GM08714 (cell line): ENCODE measurements at regions not wholly inside any gene's neighbourhood (a gene's known extent, or its start where the extent isn't known, plus 50 kb on each side); places are given as distances from the start of the nearest gene placed in this dataset.

Experiments
- H3K4me3 ChIP-seq: fragments of 200-500 bp; sonication (Bioruptor generic); 2 replicates; pipeline ENCODE4 v1.5.1; 2014; ENCODE audit warnings: mild to moderate bottlenecking, low read length, inconsistent platforms
- ZNF274 ChIP-seq: IDR thresholded peaks from 2 replicates; pipeline ENCODE4 v1.6.1; 2012; ENCODE audit warnings: mild to moderate bottlenecking, low read depth, low read length

DNA sequence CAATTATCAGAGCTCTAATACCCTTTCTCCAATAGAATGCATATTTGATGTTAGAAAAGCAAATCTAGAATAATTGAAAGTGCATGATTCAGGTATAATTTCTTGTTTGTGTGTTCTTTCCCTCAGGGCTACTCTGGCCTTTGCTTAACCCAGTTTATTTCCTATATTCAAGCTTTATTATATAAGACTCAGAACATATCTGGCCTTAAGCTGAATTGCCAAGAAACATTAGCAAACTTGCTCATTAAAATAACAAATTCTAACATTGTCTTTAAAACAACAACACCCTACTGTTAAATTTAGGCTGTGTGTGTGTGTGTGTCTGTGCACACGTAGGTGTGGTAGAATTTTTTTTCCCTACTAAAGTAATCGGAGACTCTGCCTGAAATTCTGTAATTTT, 426.5 kb downstream of the UTRN start:
- no peak overlapping the region for H3K4me3 ChIP-seq
- no peak for TF ChIP-seq ZNF274

DNA sequence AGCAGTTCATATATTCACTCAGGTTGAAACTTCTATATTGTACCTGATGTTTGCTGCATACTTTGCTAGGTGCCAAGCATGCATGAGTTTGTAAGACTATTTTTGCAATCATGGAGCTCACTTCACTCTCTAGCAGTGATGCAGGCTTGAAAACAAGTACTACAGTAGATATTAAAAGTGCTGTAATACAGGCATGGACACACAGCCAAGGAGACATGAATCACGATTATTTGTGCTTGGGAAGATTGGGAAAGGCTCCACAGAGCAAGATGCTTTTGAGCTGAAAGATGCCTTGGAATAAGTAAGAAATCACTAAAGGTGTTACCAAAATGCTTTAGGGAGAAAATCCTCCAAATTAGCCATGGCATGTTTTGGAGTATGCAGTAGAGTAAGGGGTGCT, 427.4 kb downstream of the UTRN start:
- no peak for TF ChIP-seq ZNF274
- no peak overlapping the region for H3K4me3 ChIP-seq

DNA sequence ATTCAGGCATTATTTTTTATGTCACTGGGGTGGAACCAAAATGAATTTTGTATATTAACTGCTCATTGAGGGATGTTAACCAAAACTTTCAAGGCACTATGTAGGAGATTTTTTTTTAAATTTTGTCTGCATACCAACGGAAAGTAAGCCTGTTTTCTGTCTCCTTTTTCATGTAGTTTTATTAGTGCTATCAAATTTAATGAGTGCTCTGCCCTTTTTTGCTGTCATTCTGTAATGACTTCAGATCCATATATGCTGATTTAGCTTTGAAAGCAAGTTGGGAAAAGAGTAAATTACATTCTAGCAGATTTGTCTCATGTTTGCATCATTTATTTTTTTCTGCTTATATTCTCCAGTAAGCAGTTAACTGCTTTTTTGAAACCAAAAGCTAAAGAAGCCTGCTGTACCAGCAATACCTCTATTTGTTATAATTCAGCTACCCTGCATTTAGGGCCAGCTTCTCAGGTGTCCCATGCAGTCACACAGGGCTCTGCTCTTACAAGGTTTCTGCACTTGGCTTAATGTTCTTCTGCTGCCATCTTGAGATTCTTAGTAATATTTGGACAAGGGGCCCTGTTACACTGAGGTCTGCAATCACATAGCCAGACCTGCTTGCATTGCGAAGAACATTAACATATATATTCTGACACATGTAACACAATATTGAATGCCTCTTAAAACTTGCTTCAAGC, 429.0 kb downstream of the UTRN start:
- no peak for TF ChIP-seq ZNF274
- H3K4me3 ChIP-seq: no peak overlapping the region

DNA sequence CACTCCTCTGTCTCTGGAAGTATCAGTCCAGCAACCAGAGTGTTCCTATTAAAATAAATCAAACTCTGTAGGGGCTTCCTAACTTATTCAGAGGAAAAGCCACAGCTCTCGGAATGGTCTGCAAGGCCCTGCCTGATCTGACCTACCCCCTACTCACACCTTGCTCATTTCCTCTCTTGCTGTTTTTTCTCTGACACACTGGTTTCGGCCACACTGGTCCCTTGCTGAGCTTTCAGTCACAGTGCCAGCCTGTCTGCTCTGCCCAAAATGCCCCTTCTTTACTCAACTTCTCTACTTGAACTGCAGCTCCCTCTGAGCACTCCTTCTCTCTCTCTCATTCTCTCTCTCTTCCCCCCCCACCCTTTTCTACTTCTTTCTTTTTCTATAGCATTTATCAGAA, 430.2 kb downstream of the UTRN start:
- no peak for TF ChIP-seq ZNF274
- H3K4me3 ChIP-seq: no peak overlapping the region

DNA sequence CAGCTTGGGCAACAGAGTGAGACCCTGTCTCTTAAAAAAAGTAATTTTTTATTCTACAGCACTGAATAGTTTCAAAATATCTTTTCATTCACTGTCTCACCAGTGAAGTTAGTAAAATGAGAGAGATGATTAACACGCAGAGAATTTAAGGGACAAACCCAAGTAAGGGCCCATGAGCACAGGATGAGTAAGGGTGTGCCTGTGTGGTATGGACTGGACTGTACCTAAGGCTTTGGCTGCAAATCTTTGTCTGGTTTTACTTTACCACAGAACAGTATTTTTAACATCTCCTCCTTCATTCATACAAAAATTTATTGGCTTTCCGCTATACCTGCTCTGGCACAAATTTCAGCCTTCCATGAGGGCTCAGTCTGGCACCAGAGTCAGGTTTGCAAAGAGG, 433.3 kb downstream of the UTRN start:
- TF ChIP-seq ZNF274: no peak
- no peak overlapping the region for H3K4me3 ChIP-seq

DNA sequence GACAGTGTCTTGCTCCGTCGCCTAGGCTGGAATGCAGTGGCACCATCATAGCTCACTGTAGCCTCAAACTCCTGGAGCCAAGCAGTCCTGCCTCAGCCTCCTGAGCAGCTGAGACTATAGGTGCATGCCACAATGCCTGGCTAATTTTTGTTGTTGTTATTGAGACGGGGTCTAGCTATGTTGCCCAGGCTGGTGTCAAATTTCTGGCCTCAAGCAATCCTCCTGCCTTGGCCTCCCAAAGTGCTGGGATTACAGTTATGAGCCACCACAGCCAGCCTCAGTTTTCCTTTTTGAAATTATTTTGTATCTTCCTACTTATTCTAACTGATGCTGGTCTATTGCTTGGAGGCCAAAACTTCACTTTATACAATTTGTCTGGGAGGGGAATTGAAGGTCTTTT, 436.1 kb downstream of the UTRN start:
- no peak overlapping the region for H3K4me3 ChIP-seq
- no peak for TF ChIP-seq ZNF274

DNA sequence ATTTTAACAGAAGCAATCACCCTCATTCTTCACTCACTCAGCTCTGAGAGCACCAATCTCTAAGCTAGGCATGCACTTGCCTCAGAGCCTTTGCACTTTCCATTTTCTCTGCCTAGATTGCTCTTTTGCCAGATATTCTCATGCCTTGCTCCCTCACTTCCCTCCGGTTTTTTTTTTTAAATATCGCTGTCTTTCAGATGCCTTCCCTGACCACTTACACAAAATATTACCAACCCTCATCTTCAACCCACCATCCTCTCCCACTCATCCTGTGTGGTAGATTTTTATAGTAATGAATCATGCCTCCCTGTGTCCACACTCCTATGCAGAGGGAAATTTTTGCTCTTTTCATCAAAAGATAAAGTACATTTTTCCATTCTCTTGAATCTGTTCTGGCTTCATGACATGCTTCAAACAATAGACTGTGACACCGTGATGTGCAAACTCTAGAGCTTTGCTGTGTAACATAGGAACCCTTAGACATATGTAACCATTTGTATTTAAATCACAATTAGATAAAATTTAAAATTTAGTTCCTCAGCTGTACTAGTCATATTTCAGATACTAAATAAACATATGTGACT, 437.1 kb downstream of the UTRN start:
- TF ChIP-seq ZNF274: no peak
- H3K4me3 ChIP-seq: no peak overlapping the region

DNA sequence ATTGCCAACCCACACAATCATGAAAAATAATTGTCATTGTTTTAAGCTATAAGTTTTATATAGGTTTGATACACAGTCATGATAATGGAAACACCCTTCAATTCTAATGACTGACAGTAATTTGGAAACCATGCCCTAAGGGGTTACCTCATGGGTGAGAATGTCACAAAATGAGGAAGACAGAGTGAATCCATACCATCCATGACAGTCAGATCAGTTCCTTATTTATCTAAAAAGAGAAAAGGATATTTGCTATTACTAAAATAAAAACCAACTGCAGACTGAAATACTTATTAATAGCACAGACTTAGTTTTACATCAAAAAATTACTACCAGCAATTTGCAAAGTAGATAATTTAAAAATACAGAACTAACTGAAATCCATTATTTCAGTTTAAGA, 437.8 kb downstream of the UTRN start:
- no peak overlapping the region for H3K4me3 ChIP-seq
- TF ChIP-seq ZNF274: no peak

DNA sequence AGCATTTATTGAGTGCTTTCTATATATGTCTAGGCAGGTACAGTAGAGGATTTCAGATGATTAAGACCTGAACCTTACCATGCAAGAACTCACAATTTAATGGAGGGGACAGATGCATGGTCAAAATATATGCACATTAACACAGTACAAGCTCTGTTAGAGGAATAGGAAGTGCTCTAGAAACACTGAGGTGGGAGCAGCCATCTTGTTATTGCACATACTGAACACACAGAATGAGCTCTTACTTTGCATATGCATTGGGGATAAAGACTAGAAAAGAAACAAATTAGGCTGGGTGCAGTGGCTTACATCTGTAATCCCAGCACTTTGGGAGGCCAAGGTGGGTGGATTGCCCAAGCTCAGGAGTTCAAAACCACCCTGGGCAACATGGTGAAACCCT, 438.3 kb downstream of the UTRN start:
- no peak for TF ChIP-seq ZNF274
- H3K4me3 ChIP-seq: no peak overlapping the region

DNA sequence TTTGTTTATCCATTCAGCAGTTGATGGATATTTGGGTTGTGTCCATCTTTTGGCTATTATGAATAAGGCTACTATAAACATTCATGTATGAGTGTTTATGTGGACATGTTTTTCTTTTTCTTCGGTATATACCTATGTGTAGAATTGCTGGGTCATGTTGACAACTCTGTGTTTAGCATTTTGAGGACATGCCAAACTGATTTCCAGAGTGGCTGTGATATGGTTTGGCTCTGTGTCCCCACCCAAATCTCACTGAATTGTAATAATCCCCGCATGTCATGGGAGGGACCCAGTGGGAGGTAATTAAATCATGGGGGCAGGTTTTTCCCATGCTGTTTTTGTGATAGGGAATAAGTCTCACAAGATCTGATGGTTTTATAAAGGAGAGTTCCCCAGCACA, 439.7 kb downstream of the UTRN start:
- no peak overlapping the region for H3K4me3 ChIP-seq
- TF ChIP-seq ZNF274: no peak

DNA sequence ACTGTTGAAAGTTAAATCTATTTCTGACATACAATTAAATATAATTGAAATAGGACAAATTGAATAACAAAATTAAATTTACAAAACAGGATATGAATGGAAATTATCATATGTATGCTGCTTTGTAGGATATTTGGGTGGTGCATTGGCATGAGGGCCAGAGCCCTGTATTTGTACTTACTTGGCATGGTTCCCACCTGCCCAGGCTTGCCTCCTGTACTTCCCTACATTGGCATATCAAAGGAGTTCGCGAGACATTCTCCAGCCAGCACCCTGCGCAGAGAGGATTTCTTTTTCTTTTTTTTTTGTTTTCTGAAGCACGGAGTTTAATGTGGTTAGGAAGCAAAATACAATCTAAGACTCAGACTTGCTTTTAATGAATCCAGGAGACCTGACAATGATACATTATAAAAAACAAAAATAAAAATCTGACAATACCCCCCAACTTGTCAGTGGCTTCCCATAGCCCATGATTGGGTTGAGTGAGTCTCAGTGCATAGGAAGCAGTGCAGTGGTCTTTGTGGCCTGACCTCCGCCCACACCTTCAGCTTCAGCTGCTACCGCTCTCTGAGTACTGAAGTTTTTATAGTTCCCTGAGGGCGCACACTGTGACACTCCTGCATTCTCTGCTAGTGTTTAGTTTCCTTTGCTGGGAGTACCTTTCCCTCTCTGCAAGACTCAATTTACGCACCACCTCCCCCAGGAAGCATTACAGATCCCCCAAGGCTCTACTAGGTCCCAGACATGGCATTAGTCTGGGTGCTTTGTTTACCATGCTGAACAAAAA, 440.8 kb downstream of the UTRN start:
- TF ChIP-seq ZNF274: no peak
- no peak overlapping the region for H3K4me3 ChIP-seq

DNA sequence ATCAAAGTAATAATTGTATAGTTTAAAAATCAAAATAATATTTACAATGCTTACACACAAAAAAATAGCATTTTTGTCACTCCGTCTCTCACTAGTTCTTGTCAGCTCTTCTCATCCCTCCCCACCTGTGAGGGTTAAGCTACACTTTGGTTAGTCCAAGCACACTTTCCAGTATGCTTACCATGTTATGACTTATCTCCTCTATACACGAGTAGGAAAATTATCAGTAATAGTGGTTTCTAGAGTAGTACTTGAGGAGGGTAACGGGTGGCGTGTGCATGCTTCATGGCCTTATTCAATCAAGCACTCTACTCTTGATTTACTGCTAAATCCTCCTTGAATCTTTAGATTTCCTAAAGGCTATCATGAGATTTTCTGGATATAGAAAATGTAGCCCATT, 443.7 kb downstream of the UTRN start:
- TF ChIP-seq ZNF274: no peak

DNA sequence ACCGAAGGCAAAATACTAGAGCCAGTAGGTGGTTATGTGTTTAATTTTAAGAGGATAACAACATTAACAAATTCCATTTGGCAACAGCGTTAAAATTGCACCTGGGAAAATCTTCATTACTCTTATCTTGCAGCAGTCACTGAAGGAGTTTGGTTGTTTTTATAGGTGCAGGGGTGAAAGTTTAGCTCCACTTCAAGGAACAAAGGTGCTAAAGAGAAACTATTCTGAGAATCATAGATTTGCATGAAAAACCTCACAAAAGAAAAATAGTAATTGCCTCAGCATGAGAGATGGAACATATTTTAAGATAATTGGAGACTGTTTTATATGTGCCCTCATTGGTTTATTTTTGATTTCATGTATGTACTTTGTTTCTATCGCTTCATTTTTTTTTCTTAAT, 444.4 kb downstream of the UTRN start:
- no peak overlapping the region for H3K4me3 ChIP-seq
- TF ChIP-seq ZNF274: no peak

More for the DNA sequence above, 443.7 kb downstream of the UTRN start:
- no peak overlapping the region for H3K4me3 ChIP-seq

DNA sequence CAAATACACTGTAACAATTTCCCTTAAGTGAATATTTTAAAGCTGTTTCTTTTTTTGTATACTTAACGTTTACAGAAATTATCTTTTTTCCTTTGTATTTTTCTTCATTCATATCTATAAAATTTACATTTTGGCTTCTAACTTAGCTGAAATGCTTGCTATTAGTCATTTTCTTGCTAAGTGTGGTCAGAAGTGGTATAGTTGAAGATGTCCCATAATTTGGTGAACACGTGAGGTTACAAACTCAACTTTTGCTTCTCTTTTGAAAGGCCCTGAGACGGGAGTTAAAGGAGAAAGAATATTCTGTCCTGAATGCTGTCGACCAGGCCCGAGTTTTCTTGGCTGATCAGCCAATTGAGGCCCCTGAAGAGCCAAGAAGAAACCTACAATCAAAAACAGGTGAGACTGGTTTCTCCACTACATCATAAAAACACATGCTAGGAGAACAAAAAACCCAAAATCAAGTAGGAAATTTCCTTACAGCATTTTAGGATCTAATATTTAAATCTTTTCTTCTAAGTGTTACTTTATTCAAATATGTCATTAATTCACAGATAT, 445.0 kb downstream of the UTRN start:
- no peak overlapping the region for H3K4me3 ChIP-seq
- TF ChIP-seq ZNF274: no peak

DNA sequence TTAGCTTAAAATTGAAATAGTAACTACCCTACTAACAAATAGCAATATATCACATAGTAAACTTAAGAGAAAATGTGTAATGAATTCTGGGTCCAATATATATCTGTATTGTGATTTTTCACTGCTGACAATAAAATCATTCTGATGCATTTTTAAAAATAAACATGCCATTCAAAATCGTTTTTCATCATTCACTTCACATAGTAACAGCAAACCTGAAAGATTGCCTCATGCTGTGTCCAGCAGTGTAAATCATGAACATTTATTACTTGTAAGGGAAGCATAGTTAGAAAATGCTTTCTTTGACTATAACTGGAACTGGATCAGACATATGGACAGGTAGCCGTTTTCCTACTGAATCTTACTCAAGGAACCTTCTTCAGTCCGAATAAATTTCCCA, 446.1 kb downstream of the UTRN start:
- H3K4me3 ChIP-seq: no peak overlapping the region
- TF ChIP-seq ZNF274: no peak

DNA sequence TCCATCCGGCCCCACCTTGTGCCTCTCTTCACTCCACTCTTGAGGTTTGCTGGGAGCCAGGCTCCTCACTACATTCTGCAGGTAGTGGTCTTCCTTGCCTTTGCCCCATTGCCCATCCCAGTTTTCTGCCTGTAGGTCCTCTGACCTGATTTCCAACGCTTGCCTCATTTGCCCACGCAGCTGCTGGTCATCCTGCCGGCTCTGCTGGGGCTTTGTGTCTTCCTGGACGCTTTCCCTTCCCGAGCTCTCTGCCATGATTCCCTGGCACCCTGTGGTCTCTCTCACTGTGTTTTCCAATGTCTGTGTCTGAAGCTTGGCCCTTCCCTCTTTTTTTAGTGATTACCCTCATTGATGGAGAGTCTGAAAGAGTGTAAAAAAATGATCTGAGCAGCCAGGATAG, 451.6 kb downstream of the UTRN start:
- H3K4me3 ChIP-seq: no peak overlapping the region
- TF ChIP-seq ZNF274: no peak
